DOHH2 (cell line): ENCODE measurements at regions not wholly inside any gene's neighbourhood (a gene's known extent, or its start where the extent isn't known, plus 50 kb on each side); places are given as distances from the start of the nearest gene placed in this dataset.

Source experiments
- H3F3A ChIP-seq: fragments of 200-600 bp; sonication (generic), shearing (Covaris generic); 2 replicates; pipeline ENCODE4 v1.6.0; 2016; ENCODE audit warnings: antibody characterized with exemption, mild to moderate bottlenecking; ENCODE audit not compliant: control insufficient read depth, insufficient read depth
- H3K27ac ChIP-seq: fragments of 200-600 bp; sonication (generic); 2 replicates; pipeline ENCODE4 v1.5.1; 2014; ENCODE audit warnings: low read depth, mild to moderate bottlenecking, low read length, moderate library complexity
- H3K27me3 ChIP-seq: fragments of 200-600 bp; sonication (generic); 2 replicates; pipeline ENCODE4 v1.6.1; 2014; ENCODE audit warnings: mild to moderate bottlenecking, low read length, mixed read lengths; ENCODE audit not compliant: control insufficient read depth
- H3K36me3 ChIP-seq: fragments of 200-600 bp; sonication (generic); 2 replicates; pipeline ENCODE4 v1.6.1; 2014; ENCODE audit warnings: mild to moderate bottlenecking, low read length, moderate library complexity, mixed read lengths; ENCODE audit not compliant: control insufficient read depth
- H3K4me1 ChIP-seq: fragments of 200-600 bp; sonication (generic); 2 replicates; pipeline ENCODE4 v1.6.1; 2014; ENCODE audit warnings: mild to moderate bottlenecking, low read length, mixed read lengths; ENCODE audit not compliant: control insufficient read depth
- H3K4me2 ChIP-seq: fragments of 200-600 bp; sonication (generic); 2 replicates; pipeline ENCODE4 v1.6.0; 2014; ENCODE audit warnings: mild to moderate bottlenecking, low read length, moderate library complexity
- H3K4me3 ChIP-seq: fragments of 200-600 bp; sonication (generic); 2 replicates; pipeline ENCODE4 v1.5.1; 2014; ENCODE audit warnings: mild to moderate bottlenecking, low read length, mixed read lengths
- H3K79me2 ChIP-seq: fragments of 200-600 bp; sonication (generic); 2 replicates; pipeline ENCODE4 v1.6.1; 2014; ENCODE audit warnings: mild to moderate bottlenecking, low read length, mixed read lengths; ENCODE audit not compliant: control insufficient read depth
- H3K9me2 ChIP-seq: fragments of 200-600 bp; sonication (generic); replicated peaks from 2 replicates; pipeline ENCODE4 v1.6.1; 2014; ENCODE audit warnings: mild to moderate bottlenecking, low read length, mixed read lengths; ENCODE audit not compliant: control insufficient read depth
- H3K9me3 ChIP-seq: fragments of 200-600 bp; sonication (generic); 2 replicates; pipeline ENCODE4 v1.6.1; 2014; ENCODE audit warnings: antibody characterized with exemption, low read length, mixed read lengths; ENCODE audit not compliant: control insufficient read depth, insufficient read depth
- H4K20me1 ChIP-seq: fragments of 200-600 bp; sonication (generic); 2 replicates; pipeline ENCODE4 v1.6.0; 2014; ENCODE audit warnings: low read depth, mild to moderate bottlenecking, antibody characterized with exemption, low read length, moderate library complexity; ENCODE audit not compliant: control insufficient read depth, insufficient read depth
- EZH2phosphoT487 ChIP-seq: fragments of 200-600 bp; sonication (generic); IDR thresholded peaks from 2 replicates; pipeline ENCODE4 v1.6.1; 2017; ENCODE audit warnings: borderline replicate concordance, mild to moderate bottlenecking, antibody characterized with exemption, low read length, moderate library complexity, mixed read lengths
- TF ChIP-seq, protein P1 (sequence below): fragments of 200-600 bp; sonication (generic); IDR thresholded peaks from one replicate; pipeline ENCODE4 v1.5.1; 2014; ENCODE audit warnings: antibody characterized with exemption, mild to moderate bottlenecking, low read depth, low read length; ENCODE audit not compliant: poor library complexity, severe bottlenecking

GRCh38 chr13:83470133-83470797, 412.0 kb downstream of the SLITRK1 start:
- H3K4me3 ChIP-seq, result no peak overlapping the region
- no peaks in the 10 kb centered on the region for H3F3A ChIP-seq
- TF ChIP-seq, protein P1, sequence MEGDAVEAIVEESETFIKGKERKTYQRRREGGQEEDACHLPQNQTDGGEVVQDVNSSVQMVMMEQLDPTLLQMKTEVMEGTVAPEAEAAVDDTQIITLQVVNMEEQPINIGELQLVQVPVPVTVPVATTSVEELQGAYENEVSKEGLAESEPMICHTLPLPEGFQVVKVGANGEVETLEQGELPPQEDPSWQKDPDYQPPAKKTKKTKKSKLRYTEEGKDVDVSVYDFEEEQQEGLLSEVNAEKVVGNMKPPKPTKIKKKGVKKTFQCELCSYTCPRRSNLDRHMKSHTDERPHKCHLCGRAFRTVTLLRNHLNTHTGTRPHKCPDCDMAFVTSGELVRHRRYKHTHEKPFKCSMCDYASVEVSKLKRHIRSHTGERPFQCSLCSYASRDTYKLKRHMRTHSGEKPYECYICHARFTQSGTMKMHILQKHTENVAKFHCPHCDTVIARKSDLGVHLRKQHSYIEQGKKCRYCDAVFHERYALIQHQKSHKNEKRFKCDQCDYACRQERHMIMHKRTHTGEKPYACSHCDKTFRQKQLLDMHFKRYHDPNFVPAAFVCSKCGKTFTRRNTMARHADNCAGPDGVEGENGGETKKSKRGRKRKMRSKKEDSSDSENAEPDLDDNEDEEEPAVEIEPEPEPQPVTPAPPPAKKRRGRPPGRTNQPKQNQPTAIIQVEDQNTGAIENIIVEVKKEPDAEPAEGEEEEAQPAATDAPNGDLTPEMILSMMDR, result no peak
- TF ChIP-seq EZH2phosphoT487, result no peak
- H3K27me3 ChIP-seq, result no peaks in the 10 kb centered on the region
- H3K4me1 ChIP-seq, result no peaks in the 10 kb centered on the region
- H4K20me1 ChIP-seq, result no peaks in the 10 kb centered on the region
- H3K79me2 ChIP-seq, result no peaks in the 10 kb centered on the region
- H3K36me3 ChIP-seq, result no peaks in the 10 kb centered on the region
- H3K27ac ChIP-seq, result no peak overlapping the region
- no peaks in the 10 kb centered on the region for H3K9me2 ChIP-seq
- H3K4me2 ChIP-seq, result no peak overlapping the region
- no peaks in the 10 kb centered on the region for H3K9me3 ChIP-seq

GRCh38 chr13:83453723-83454122, 428.6 kb downstream of the SLITRK1 start:
- Histone ChIP-seq H3K79me2 (no peaks in the 10 kb centered on the region), H3K36me3 (no peaks in the 10 kb centered on the region), H3K4me3 (no peak overlapping the region), H3F3A (no peaks in the 10 kb centered on the region), H3K27me3 (no peaks in the 10 kb centered on the region), H3K27ac (no peak overlapping the region), H3K9me3 (peaks cover 14% of the 10 kb centered on the region; the same call in 1 of the 2 replicates), H3K4me2 (no peak overlapping the region), H3K4me1 (no peaks in the 10 kb centered on the region), H3K9me2 (no peaks in the 10 kb centered on the region), H4K20me1 (no peaks in the 10 kb centered on the region)
- TF ChIP-seq, protein P1, result no peak
- TF ChIP-seq EZH2phosphoT487, result no peak

- no peaks in the 10 kb centered on the region for H3K27me3 ChIP-seq
- H3F3A ChIP-seq, result no peaks in the 10 kb centered on the region
- H4K20me1 ChIP-seq, result no peaks in the 10 kb centered on the region
- H3K4me2 ChIP-seq, result no peak overlapping the region
- H3K4me3 ChIP-seq, result no peak overlapping the region
- H3K4me1 ChIP-seq, result no peaks in the 10 kb centered on the region
- TF ChIP-seq, protein P1, result no peak
- no peak for TF ChIP-seq EZH2phosphoT487
- H3K36me3 ChIP-seq, result no peaks in the 10 kb centered on the region
- H3K27ac ChIP-seq, result no peak overlapping the region
- no peaks in the 10 kb centered on the region for H3K79me2 ChIP-seq
- no peaks in the 10 kb centered on the region for H3K9me2 ChIP-seq
- H3K9me3 ChIP-seq, result peaks cover 14% of the 10 kb centered on the region; the same call in 1 of the 2 replicates
Observed at GRCh38 chr13:83453300-83453699, 429.0 kb downstream of the SLITRK1 start.
